CD14-positive monocyte (primary cell): ENCODE measurements at regions not wholly inside any gene's neighbourhood (a gene's known extent, or its start where the extent isn't known, plus 50 kb on each side); places are given as distances from the start of the nearest gene placed in this dataset.

Source experiments
- DNase-seq, 3 donors: peaks; one replicate each; pipeline ENCODE4 v3.0.0-alpha.2; 2011 to 2022
- H2AFZ ChIP-seq: 2 replicates; pipeline ENCODE4 v1.6.0; 2012; ENCODE audit warnings: mild to moderate bottlenecking, low read depth, low read length, inconsistent platforms; ENCODE audit not compliant: insufficient read depth, poor library complexity, severe bottlenecking
- H3K27ac ChIP-seq, 2 donors: 1 replicate in 1 of 2; 2 replicates in 1 of 2; pipeline ENCODE4 v1.5.1; 2012 to 2013; ENCODE audit warnings: low read length in 2 of 2, control low read depth in 1 of 2, inconsistent platforms in 1 of 2, low read depth in 1 of 2, mild to moderate bottlenecking in 1 of 2
- H3K27me3 ChIP-seq, 2 donors: one replicate each; pipeline versions ENCODE4 v1.6.0 to v1.6.1; 2011 to 2013; ENCODE audit warnings: low read length in 2 of 2; ENCODE audit not compliant: control insufficient read depth in 2 of 2, insufficient read depth in 2 of 2
- H3K36me3 ChIP-seq, 2 donors: replicated peaks in 1 of 2; 1 replicate in 1 of 2; 2 replicates in 1 of 2; pipeline versions ENCODE4 v1.5.1 to v1.6.1; 2012 to 2013; ENCODE audit warnings: low read length in 2 of 2, control low read depth in 1 of 2, inconsistent platforms in 1 of 2, mild to moderate bottlenecking in 1 of 2; ENCODE audit not compliant: insufficient read depth in 2 of 2, control insufficient read depth in 1 of 2
- H3K4me1 ChIP-seq, 2 donors: 1 replicate in 1 of 2; 2 replicates in 1 of 2; pipeline versions ENCODE4 v1.5.1 to v1.6.1; 2012 to 2013; ENCODE audit warnings: low read length in 2 of 2, control low read depth in 1 of 2, inconsistent platforms in 1 of 2, mild to moderate bottlenecking in 1 of 2, moderate library complexity in 1 of 2; ENCODE audit not compliant: insufficient read depth in 2 of 2, control insufficient read depth in 1 of 2
- H3K4me2 ChIP-seq: replicated peaks from 2 replicates; pipeline ENCODE3; 2012; ENCODE audit warnings: low read length, moderate library complexity, mild to moderate bottlenecking; ENCODE audit not compliant: poor library complexity, severe bottlenecking; ENCODE audit errors: extremely low read depth
- H3K4me3 ChIP-seq, 3 experiments: fragments of 200-600 bp in 1 of 3; sonication (generic) in 1 of 3; replicated peaks in 1 of 3; 1 replicate in 2 of 3; 2 replicates in 1 of 3; pipeline ENCODE4 v1.5.1; 2011 to 2013; ENCODE audit warnings: low read length in 3 of 3, mild to moderate bottlenecking in 3 of 3, control low read depth in 2 of 3, low read depth in 2 of 3, inconsistent platforms in 1 of 3, moderate library complexity in 1 of 3
- H3K79me2 ChIP-seq: 2 replicates; pipeline ENCODE4 v1.6.0; 2012; ENCODE audit warnings: mild to moderate bottlenecking, control low read depth, inconsistent platforms, low read length, moderate library complexity; ENCODE audit not compliant: insufficient read depth
- H3K9ac ChIP-seq: 2 replicates; pipeline ENCODE4 v1.6.0; 2017; ENCODE audit warnings: low read length, mild to moderate bottlenecking; ENCODE audit not compliant: insufficient read depth, poor library complexity, severe bottlenecking
- H3K9me3 ChIP-seq, 2 donors: replicated peaks in 1 of 2; 1 replicate in 1 of 2; 2 replicates in 1 of 2; pipeline versions ENCODE4 v1.5.1 to v1.6.1; 2012 to 2013; ENCODE audit warnings: low read length in 2 of 2, control low read depth in 1 of 2; ENCODE audit not compliant: control insufficient read depth in 1 of 2, insufficient read depth in 1 of 2
- H4K20me1 ChIP-seq: 2 replicates; pipeline ENCODE4 v1.6.0; 2012; ENCODE audit warnings: mild to moderate bottlenecking, low read length, control low read depth, moderate library complexity; ENCODE audit not compliant: insufficient read depth
- H3K27ac Mint-ChIP-seq, 7 donors: one replicate each; pipeline ENCODE4 v1.8.0; 2020; ENCODE audit warnings: mild to moderate bottlenecking in 7 of 7, mixed read lengths in 7 of 7, moderate library complexity in 6 of 7, inconsistent platforms in 2 of 7
- H3K27me3 Mint-ChIP-seq, 3 donors: one replicate each; pipeline ENCODE4 v1.8.0; 2021 to 2022; ENCODE audit warnings: low read depth in 3 of 3, mild to moderate bottlenecking in 3 of 3, mixed read lengths in 3 of 3, moderate library complexity in 3 of 3, inconsistent platforms in 1 of 3
- H3K36me3 Mint-ChIP-seq, 2 donors: one replicate each; pipeline ENCODE4 v1.8.0; 2020; ENCODE audit warnings: mixed read lengths in 2 of 2, inconsistent platforms in 1 of 2, mild to moderate bottlenecking in 1 of 2
- H3K4me1 Mint-ChIP-seq: one replicate; pipeline ENCODE4 v1.8.0; 2020; ENCODE audit warnings: mild to moderate bottlenecking, mixed read lengths
- H3K4me3 Mint-ChIP-seq, 2 donors: one replicate each; pipeline ENCODE4 v1.8.0; 2020; ENCODE audit warnings: mild to moderate bottlenecking in 2 of 2, mixed read lengths in 2 of 2, moderate library complexity in 1 of 2
- H3K9me3 Mint-ChIP-seq, 7 donors: one replicate each; pipeline ENCODE4 v1.8.0; 2020 to 2022; ENCODE audit warnings: mixed read lengths in 7 of 7, mild to moderate bottlenecking in 6 of 7, moderate library complexity in 6 of 7, inconsistent platforms in 2 of 7
- CTCF ChIP-seq: fragments of 200-600 bp; IDR thresholded peaks from one replicate; pipeline ENCODE4 v1.8.0; 2022; ENCODE audit warnings: antibody characterized with exemption, mild to moderate bottlenecking
- WGBS: methylation state at CpG from one replicate; pipeline ENCODE4 v1.1.5; 2013; ENCODE audit warnings: missing lambda C conversion rate; ENCODE audit not compliant: insufficient coverage; 5-methylcytosine and 5-hydroxymethylcytosine counted together
- intact Hi-C, 2 donors: fragments of 100-400 bp; cut with micrococcal nuclease; formaldehyde crosslinking; loops; one replicate each; pipeline versions ENCODE4 v1.15.0 to v1.15.1; 2023

GRCh38 chrX:77342004-77342403 lies 105.2 kb upstream of the FGF16 start:
- H3K27ac Mint-ChIP-seq = no peak overlapping the region

GRCh38 chrX:77346859-77347258 lies 100.3 kb upstream of the FGF16 start:
- Histone ChIP-seq H3K4me1 (no peaks in the 10 kb centered on the region), H3K79me2 (no peaks in the 10 kb centered on the region), H2AFZ (no peak overlapping the region), H3K36me3 (no peaks in the 10 kb centered on the region), H3K27me3 (no peaks in the 10 kb centered on the region), H3K9me3 (peaks cover 0 to 13% of the 10 kb centered on the region in 2 donors), H3K9ac (no peak overlapping the region), H3K4me2 (no peak overlapping the region), H3K4me3 (no peak overlapping the region), H4K20me1 (no peaks in the 10 kb centered on the region), H3K27ac (no peak overlapping the region)
- Mint-ChIP-seq H3K36me3 (no peaks in the 10 kb centered on the region), H3K27ac (no peak overlapping the region), H3K9me3 (peaks cover 5 to 14% (median 9%) of the 10 kb centered on the region in 7 donors), H3K27me3 (peaks cover 0 to 2% (median 0%) of the 10 kb centered on the region in 3 donors), H3K4me1 (no peaks in the 10 kb centered on the region), H3K4me3 (no peak overlapping the region)
- no CpG with 5 or more reads among the region's 1 CpG for WGBS
- no peak for TF ChIP-seq CTCF
- no peak for DNase-seq
- intact Hi-C loops = no loop called here

More at GRCh38 chrX:77342004-77342403, 105.2 kb upstream of the FGF16 start:
- Mint-ChIP-seq H3K36me3 (no peaks in the 10 kb centered on the region), H3K4me1 (no peaks in the 10 kb centered on the region), H3K27me3 (peaks cover 0 to 2% (median 0%) of the 10 kb centered on the region in 3 donors), H3K9me3 (peaks cover 0 to 3% (median 1%) of the 10 kb centered on the region in 7 donors), H3K4me3 (no peak overlapping the region)
- Histone ChIP-seq H3K4me3 (no peak overlapping the region), H3K9ac (no peak overlapping the region), H3K27ac (no peak overlapping the region), H3K27me3 (no peaks in the 10 kb centered on the region), H3K36me3 (no peaks in the 10 kb centered on the region), H3K79me2 (no peaks in the 10 kb centered on the region), H4K20me1 (no peaks in the 10 kb centered on the region), H3K4me2 (no peak overlapping the region), H3K4me1 (no peaks in the 10 kb centered on the region), H2AFZ (no peak overlapping the region), H3K9me3 (peaks cover 0 to under 1% of the 10 kb centered on the region in 2 donors)
- no peak for DNase-seq
- intact Hi-C loops = no loop called here
- TF ChIP-seq CTCF = no peak
- WGBS = no CpG with 5 or more reads among the region's 1 CpG
